ENCODE measurements at regions not wholly inside any gene's neighbourhood (a gene's known extent, or its start where the extent isn't known, plus 50 kb on each side); places are given as distances from the start of the nearest gene placed in this dataset.

- H3K9me3 ChIP-seq (ENCODE audit: control insufficient read depth in 1 of 2, insufficient read depth in 1 of 2, low read depth in 1 of 2, low read length in 2 of 2), result no peaks in the 10 kb centered on the region
- no peaks in the 10 kb centered on the region for H3K9me2 ChIP-seq (ENCODE audit: insufficient read depth)
- H2AFZ ChIP-seq (ENCODE audit: low read depth, low read length, poor library complexity, severe bottlenecking), result no peak overlapping the region
- H3K4me3 ChIP-seq (replicated peaks in 1 of 2; ENCODE audit: low read depth in 1 of 2, low read length in 2 of 2), result no peak overlapping the region
- peaks cover 7% of the 10 kb centered on the region in 2 experiments; a peak in 2 of 4 replicates for H3K4me1 ChIP-seq (ENCODE audit: control insufficient read depth in 1 of 2, insufficient read depth in 2 of 2, low read length in 2 of 2)
- no TSS peak for BruUV-seq (replicated peaks)
- no peaks in the 10 kb centered on the region for H4K20me1 ChIP-seq (ENCODE audit: insufficient read depth)
- ATAC-seq (peak; percentile 74), DNase-seq (ENCODE audit: low read depth, low spot score) (no peak)
- no peaks in the 10 kb centered on the region for H3K36me3 ChIP-seq (ENCODE audit: control insufficient read depth in 1 of 2, insufficient read depth in 2 of 2, low read length in 2 of 2)
- no peak overlapping the region for H3K9ac ChIP-seq (ENCODE audit: low read length)
- peaks cover 8% of the 10 kb centered on the region; the same call in 1 of the 2 replicates for H3K27me3 ChIP-seq (ENCODE audit: insufficient read depth, low read length)
- no peak overlapping the region for H3K4me2 ChIP-seq (ENCODE audit: low read length)
- TF ChIP-seq CTCF (IDR thresholded peaks at IDR 0.05 in 2 of 3, conservative IDR thresholded peaks at IDR 0.05 in 1 of 3; ENCODE audit: borderline replicate concordance in 1 of 3, insufficient read depth in 1 of 3, low read depth in 2 of 3, low read length in 2 of 3) (peak in 1 of 3 experiments; percentile 19; a peak in 2 of 6 replicates), ZBTB33 (IDR thresholded peaks at IDR 0.05; ENCODE audit: extremely low read depth, insufficient replicate concordance, low read length) (no peak), ATF3 (IDR thresholded peaks at IDR 0.05) (no peak), SRF (IDR thresholded peaks at IDR 0.05; ENCODE audit: low read depth) (no peak), YY1 (IDR thresholded peaks at IDR 0.05; ENCODE audit: extremely low read depth, insufficient replicate concordance, low read depth, low read length) (no peak), TCF7L2 (IDR thresholded peaks at IDR 0.05; ENCODE audit: borderline replicate concordance, extremely low read depth, insufficient read depth, insufficient read length) (no peak), ELF1 (IDR thresholded peaks at IDR 0.05; ENCODE audit: borderline replicate concordance, low read depth) (no peak), ZNF274 (IDR thresholded peaks at IDR 0.05; ENCODE audit: low read depth, low read length) (no peak)
- ChIA-PET POLR2A (no interaction called here), RAD21 (ENCODE audit: low non-redundant PET in 1 of 2, low total read pairs in 2 of 2, uncharacterized antibody in 2 of 2, unreplicated experiment in 2 of 2) (no interaction called here), CTCF (interaction anchor here (1.4 to 1.7 kb wide), 2 partner anchors 8 to 54 kb away, joined by 4 to 7 read pairs; no protein-coding TSS in a partner anchor)
- intact Hi-C loops (cut with micrococcal nuclease), result no loop called here
- no peak overlapping the region for H3K27ac ChIP-seq (ENCODE audit: low read depth, low read length)
- H3K79me2 ChIP-seq (ENCODE audit: insufficient read depth, low read length), result no peaks in the 10 kb centered on the region
Measured at GRCh38 chr22:22164541-22165272, 79.9 kb upstream of the VPREB1 start.
